Tongue (tissue), 1 donor: ENCODE measurements at regions not wholly inside any gene's neighbourhood (a gene's known extent, or its start where the extent isn't known, plus 50 kb on each side); places are given as distances from the start of the nearest gene placed in this dataset.

ENCODE experiments used
- DNase-seq: peaks from one replicate; pipeline ENCODE4 v3.0.0-alpha.2; 2015

- DNase-seq = no peak
Measured at GRCh38 chr6:145507239-145507638, 228.1 kb downstream of the EPM2A start.

GRCh38 chr6:145508107-145508506 is 227.2 kb downstream of the EPM2A start:
- no peak for DNase-seq

- no peak for DNase-seq
Measured at GRCh38 chr6:145517492-145517891, 217.8 kb downstream of the EPM2A start.

GRCh38 chr6:145525038-145525437 is 210.3 kb downstream of the EPM2A start:
- no peak for DNase-seq

- DNase-seq = no peak
Measured at GRCh38 chr6:145529582-145529981, 205.7 kb downstream of the EPM2A start.

- DNase-seq = no peak
Measured at GRCh38 chr6:145530454-145530853, 204.9 kb downstream of the EPM2A start.

- no peak for DNase-seq
Measured at GRCh38 chr6:145531032-145531431, 204.3 kb downstream of the EPM2A start.

GRCh38 chr6:145531822-145532221 is 203.5 kb downstream of the EPM2A start:
- no peak for DNase-seq

GRCh38 chr6:145532361-145532760 is 203.0 kb downstream of the EPM2A start:
- DNase-seq = no peak

- peak; percentile 16 for DNase-seq
Measured at GRCh38 chr6:145534989-145535388, 200.3 kb downstream of the EPM2A start.

- DNase-seq = no peak
Measured at GRCh38 chr6:145538989-145539388, 196.3 kb downstream of the EPM2A start.

GRCh38 chr6:145539831-145540230 is 195.5 kb downstream of the EPM2A start:
- DNase-seq = no peak

- DNase-seq = no peak
Measured at GRCh38 chr6:145540741-145541140, 194.6 kb downstream of the EPM2A start.

- DNase-seq = no peak
Measured at GRCh38 chr6:145544041-145544440, 191.3 kb downstream of the EPM2A start.

- DNase-seq = no peak
Measured at GRCh38 chr6:145544514-145544913, 190.8 kb downstream of the EPM2A start.

- DNase-seq = no peak
Measured at GRCh38 chr6:145546265-145546664, 189.1 kb downstream of the EPM2A start.

- peak; percentile 3 for DNase-seq
Measured at GRCh38 chr6:145547594-145548335, 187.6 kb downstream of the EPM2A start.

- no peak for DNase-seq
Measured at GRCh38 chr6:145548933-145549648, 186.2 kb downstream of the EPM2A start.

- DNase-seq = no peak
Measured at GRCh38 chr6:145551164-145551563, 184.2 kb downstream of the EPM2A start.

- no peak for DNase-seq
Measured at GRCh38 chr6:145555084-145555483, 180.2 kb downstream of the EPM2A start.

- DNase-seq = no peak
Measured at GRCh38 chr6:145557474-145557873, 177.8 kb downstream of the EPM2A start.

GRCh38 chr6:145559836-145560235 is 175.5 kb downstream of the EPM2A start:
- DNase-seq = no peak

GRCh38 chr6:145561095-145562072 is 173.9 kb downstream of the EPM2A start:
- DNase-seq = no peak
